GM12872 (cell line): ENCODE measurements at regions not wholly inside any gene's neighbourhood (a gene's known extent, or its start where the extent isn't known, plus 50 kb on each side); places are given as distances from the start of the nearest gene placed in this dataset.

Source experiments
- CTCF ChIP-seq: IDR thresholded peaks from 3 replicates; pipeline ENCODE4 v1.5.1; 2011; ENCODE audit warnings: low read depth, mild to moderate bottlenecking, low read length, moderate library complexity; ENCODE audit not compliant: insufficient read depth

- TF ChIP-seq CTCF = no peak
Measured at GRCh38 chr18:43588838-43589237, 311.5 kb upstream of the SYT4 start.

- TF ChIP-seq CTCF = no peak
Measured at GRCh38 chr18:43589611-43590151, 312.4 kb upstream of the SYT4 start.

GRCh38 chr18:43590182-43590903 is 313.1 kb upstream of the SYT4 start:
- TF ChIP-seq CTCF = no peak

- TF ChIP-seq CTCF = no peak
Measured at GRCh38 chr18:43592269-43592668, 315.0 kb upstream of the SYT4 start.

GRCh38 chr18:43596105-43596712 is 318.9 kb upstream of the SYT4 start:
- peak; percentile 47; the same call in 1 of the 3 replicates for TF ChIP-seq CTCF

GRCh38 chr18:43601432-43601831 is 324.1 kb upstream of the SYT4 start:
- no peak for TF ChIP-seq CTCF

- no peak for TF ChIP-seq CTCF
Measured at GRCh38 chr18:43605224-43605623, 327.9 kb upstream of the SYT4 start.
